ENCODE measurements at regions not wholly inside any gene's neighbourhood (a gene's known extent, or its start where the extent isn't known, plus 50 kb on each side); places are given as distances from the start of the nearest gene placed in this dataset.

DNA sequence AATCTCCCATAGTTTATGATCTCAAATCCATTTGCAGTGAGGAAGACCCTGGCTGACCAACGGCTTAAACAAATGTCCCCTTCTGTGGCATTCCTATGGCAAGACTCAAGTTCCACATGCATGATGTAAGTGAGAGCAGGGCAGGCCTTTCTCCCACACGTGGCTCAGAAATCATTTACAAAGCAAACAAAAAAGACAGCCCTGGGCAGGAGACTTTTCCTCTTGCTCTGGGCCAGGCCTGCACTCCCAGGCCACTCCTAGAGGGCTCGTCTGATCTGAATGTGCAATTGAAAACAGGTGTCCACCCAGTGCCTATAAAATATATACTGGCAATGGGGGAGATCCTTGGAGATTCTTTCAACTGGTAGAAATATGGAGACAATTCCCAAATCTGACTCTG, 123.1 kb downstream of the DMRT2 start:
- peak; percentile 50 for DNase-seq
- H3K27ac ChIP-seq (ENCODE audit: low read length), result no peak overlapping the region
- no peaks in the 10 kb centered on the region for H3K9me2 ChIP-seq (replicated peaks; ENCODE audit: low read length)
- no peaks in the 10 kb centered on the region for H3K36me3 ChIP-seq (ENCODE audit: low read depth, low read length)
- TF ChIP-seq EZH2phosphoT487 (IDR thresholded peaks at IDR 0.05; ENCODE audit: borderline replicate concordance, low read length) (no peak), EZH2 (IDR thresholded peaks at IDR 0.05; ENCODE audit: low read length, unreplicated experiment) (no peak)
- TF ChIP-seq, protein P1, sequence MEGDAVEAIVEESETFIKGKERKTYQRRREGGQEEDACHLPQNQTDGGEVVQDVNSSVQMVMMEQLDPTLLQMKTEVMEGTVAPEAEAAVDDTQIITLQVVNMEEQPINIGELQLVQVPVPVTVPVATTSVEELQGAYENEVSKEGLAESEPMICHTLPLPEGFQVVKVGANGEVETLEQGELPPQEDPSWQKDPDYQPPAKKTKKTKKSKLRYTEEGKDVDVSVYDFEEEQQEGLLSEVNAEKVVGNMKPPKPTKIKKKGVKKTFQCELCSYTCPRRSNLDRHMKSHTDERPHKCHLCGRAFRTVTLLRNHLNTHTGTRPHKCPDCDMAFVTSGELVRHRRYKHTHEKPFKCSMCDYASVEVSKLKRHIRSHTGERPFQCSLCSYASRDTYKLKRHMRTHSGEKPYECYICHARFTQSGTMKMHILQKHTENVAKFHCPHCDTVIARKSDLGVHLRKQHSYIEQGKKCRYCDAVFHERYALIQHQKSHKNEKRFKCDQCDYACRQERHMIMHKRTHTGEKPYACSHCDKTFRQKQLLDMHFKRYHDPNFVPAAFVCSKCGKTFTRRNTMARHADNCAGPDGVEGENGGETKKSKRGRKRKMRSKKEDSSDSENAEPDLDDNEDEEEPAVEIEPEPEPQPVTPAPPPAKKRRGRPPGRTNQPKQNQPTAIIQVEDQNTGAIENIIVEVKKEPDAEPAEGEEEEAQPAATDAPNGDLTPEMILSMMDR (conservative IDR thresholded peaks at IDR 0.05; ENCODE audit: low read depth, low read length), result no peak
- peak; percentile 86 for ATAC-seq
- intact Hi-C loops (cut with micrococcal nuclease), result no loop called here
- BruUV-seq (replicated peaks), result no TSS peak
- H3K27me3 ChIP-seq (ENCODE audit: low read length), result no peaks in the 10 kb centered on the region
- H3K79me2 ChIP-seq (ENCODE audit: low read length), result no peaks in the 10 kb centered on the region
- H3K4me3 ChIP-seq (ENCODE audit: low read length), result no peak overlapping the region
- H3K9me3 ChIP-seq (ENCODE audit: low read length), result no peaks in the 10 kb centered on the region
- CTCF ChIA-PET, result no interaction called here
- H3K4me2 ChIP-seq (ENCODE audit: low read length), result no peak overlapping the region
- H3K4me1 ChIP-seq (ENCODE audit: insufficient read depth, low read length), result peaks cover 4% of the 10 kb centered on the region; the same call in 1 of the 2 replicates
- H3K9ac ChIP-seq (ENCODE audit: low read length), result no peak overlapping the region
- H3F3A ChIP-seq (ENCODE audit: low read length, unreplicated experiment), result no peaks in the 10 kb centered on the region
- H2AFZ ChIP-seq (ENCODE audit: low read length), result no peak overlapping the region
- POLR2A ChIA-PET (ENCODE audit: unreplicated experiment), result no interaction called here
- no peaks in the 10 kb centered on the region for H4K20me1 ChIP-seq (ENCODE audit: low read length)

DNA sequence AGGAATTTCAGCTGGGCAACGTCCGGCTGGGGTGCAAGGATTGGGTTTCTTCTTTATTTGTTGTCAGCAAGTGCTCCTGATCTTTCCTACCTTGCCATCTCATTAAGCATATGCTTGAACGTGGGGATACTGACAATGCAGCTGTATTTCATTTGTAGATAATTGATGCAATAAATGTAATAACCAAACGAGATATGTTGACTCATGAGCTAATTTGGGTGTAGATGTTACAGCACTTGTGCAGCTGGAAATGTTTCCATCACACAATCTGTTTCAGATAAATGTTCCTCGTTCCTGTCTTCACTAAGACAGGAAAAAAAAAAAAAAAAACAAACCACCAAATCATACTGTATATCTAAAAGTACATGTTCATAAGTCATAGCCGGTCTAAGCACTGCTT, 123.8 kb downstream of the DMRT2 start:
- no peak overlapping the region for H3K4me2 ChIP-seq (ENCODE audit: low read length)
- TF ChIP-seq EZH2 (IDR thresholded peaks at IDR 0.05; ENCODE audit: low read length, unreplicated experiment) (no peak), EZH2phosphoT487 (IDR thresholded peaks at IDR 0.05; ENCODE audit: borderline replicate concordance, low read length) (no peak)
- TF ChIP-seq, protein P1 (conservative IDR thresholded peaks at IDR 0.05; ENCODE audit: low read depth, low read length), result no peak
- H4K20me1 ChIP-seq (ENCODE audit: low read length), result no peaks in the 10 kb centered on the region
- no peaks in the 10 kb centered on the region for H3K9me3 ChIP-seq (ENCODE audit: low read length)
- POLR2A ChIA-PET (ENCODE audit: unreplicated experiment), result no interaction called here
- peaks cover 4% of the 10 kb centered on the region; the same call in 1 of the 2 replicates for H3K4me1 ChIP-seq (ENCODE audit: insufficient read depth, low read length)
- intact Hi-C loops (cut with micrococcal nuclease), result no loop called here
- no peaks in the 10 kb centered on the region for H3K27me3 ChIP-seq (ENCODE audit: low read length)
- no peaks in the 10 kb centered on the region for H3K9me2 ChIP-seq (replicated peaks; ENCODE audit: low read length)
- ATAC-seq (no peak), DNase-seq (no peak)
- H3K4me3 ChIP-seq (ENCODE audit: low read length), result no peak overlapping the region
- H3K27ac ChIP-seq (ENCODE audit: low read length), result no peak overlapping the region
- CTCF ChIA-PET, result no interaction called here
- H3K79me2 ChIP-seq (ENCODE audit: low read length), result no peaks in the 10 kb centered on the region
- H2AFZ ChIP-seq (ENCODE audit: low read length), result no peak overlapping the region
- no peaks in the 10 kb centered on the region for H3F3A ChIP-seq (ENCODE audit: low read length, unreplicated experiment)
- H3K9ac ChIP-seq (ENCODE audit: low read length), result no peak overlapping the region
- no peaks in the 10 kb centered on the region for H3K36me3 ChIP-seq (ENCODE audit: low read depth, low read length)
- BruUV-seq (replicated peaks), result no TSS peak

DNA sequence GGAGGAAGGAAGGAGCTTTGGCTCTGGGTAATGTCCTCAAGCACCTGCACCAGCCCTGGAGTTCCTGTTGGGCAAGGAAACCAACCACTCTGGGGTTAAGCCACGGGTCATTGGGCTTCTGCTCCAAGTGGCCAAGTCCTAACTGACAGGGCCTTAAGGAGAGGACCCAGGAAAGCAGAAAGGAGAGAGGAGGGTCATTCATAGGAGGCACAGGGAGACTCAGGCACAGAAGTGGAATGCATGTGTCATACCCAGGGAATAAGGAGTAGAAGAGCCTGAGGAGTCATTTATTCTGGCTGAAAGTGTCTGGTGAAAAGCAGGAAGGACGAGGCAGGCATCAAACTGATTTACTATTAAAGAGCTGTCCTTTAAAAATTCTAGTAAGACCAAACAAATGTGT, 129.2 kb downstream of the DMRT2 start:
- BruUV-seq (replicated peaks), result no TSS peak
- Histone ChIP-seq H3F3A (ENCODE audit: low read length, unreplicated experiment) (no peaks in the 10 kb centered on the region), H2AFZ (ENCODE audit: low read length) (no peak overlapping the region), H3K9ac (ENCODE audit: low read length) (no peak overlapping the region), H3K36me3 (ENCODE audit: low read depth, low read length) (no peaks in the 10 kb centered on the region), H4K20me1 (ENCODE audit: low read length) (no peaks in the 10 kb centered on the region), H3K4me2 (ENCODE audit: low read length) (no peak overlapping the region), H3K9me3 (ENCODE audit: low read length) (no peaks in the 10 kb centered on the region), H3K79me2 (ENCODE audit: low read length) (no peaks in the 10 kb centered on the region), H3K9me2 (replicated peaks; ENCODE audit: low read length) (no peaks in the 10 kb centered on the region), H3K27me3 (ENCODE audit: low read length) (no peaks in the 10 kb centered on the region), H3K4me3 (ENCODE audit: low read length) (no peak overlapping the region), H3K4me1 (ENCODE audit: insufficient read depth, low read length) (no peaks in the 10 kb centered on the region), H3K27ac (ENCODE audit: low read length) (no peak overlapping the region)
- DNase-seq (no peak), ATAC-seq (no peak)
- TF ChIP-seq, protein P1 (conservative IDR thresholded peaks at IDR 0.05; ENCODE audit: low read depth, low read length), result no peak
- no peak for TF ChIP-seq EZH2phosphoT487 (IDR thresholded peaks at IDR 0.05; ENCODE audit: borderline replicate concordance, low read length)
- no peak for TF ChIP-seq EZH2 (IDR thresholded peaks at IDR 0.05; ENCODE audit: low read length, unreplicated experiment)
- POLR2A ChIA-PET (ENCODE audit: unreplicated experiment), result no interaction called here
- intact Hi-C loops (cut with micrococcal nuclease), result no loop called here
- CTCF ChIA-PET, result no interaction called here
